IMR-90 (cell line): ENCODE measurements at regions not wholly inside any gene's neighbourhood (a gene's known extent, or its start where the extent isn't known, plus 50 kb on each side); places are given as distances from the start of the nearest gene placed in this dataset.

Experiments
- ATAC-seq: fragments of 200-7000 bp; cut with Tn5 transposase; 2 replicates; pipeline ENCODE4 v1.9.1; 2020; ENCODE audit warnings: low read depth, mild to moderate bottlenecking, moderate library complexity
- BruUV-seq: library from RNA; stranded (reverse); fragments of 400-500 nt; replicated peaks from 2 replicates; lab custom pipeline; 2021; lab: Mats Ljungman, UMichigan
- CTCF ChIA-PET: fragments of 300-600 bp; formaldehyde crosslinking; extraction: SDS; loops from one replicate; lab custom pipeline; 2021; ENCODE audit warnings: antibody characterized with exemption; lab: Yijun Ruan, JAX
- POLR2A ChIA-PET: fragments of 300-600 bp; sonication (Branson Sonifier 250); formaldehyde crosslinking; loops from one replicate; lab custom pipeline; 2022; ENCODE audit warnings: antibody characterized with exemption; ENCODE audit not compliant: unreplicated experiment; lab: Charles Lee
- DNase-seq: peaks from one replicate; pipeline ENCODE4 v3.0.0; 2013
- H2AFZ ChIP-seq: replicated peaks from 2 replicates; pipeline ENCODE3; 2013; ENCODE audit warnings: low read length, mild to moderate bottlenecking; ENCODE audit not compliant: poor library complexity
- H2AK5ac ChIP-seq: 2 replicates; pipeline ENCODE4 v1.6.1; 2013; ENCODE audit warnings: low read depth, low read length, inconsistent platforms
- H2AK9ac ChIP-seq: replicated peaks from 2 replicates; pipeline ENCODE3; 2013; ENCODE audit warnings: mild to moderate bottlenecking, low read depth, low read length, moderate library complexity; ENCODE audit not compliant: poor library complexity
- H2BK120ac ChIP-seq: 2 replicates; pipeline ENCODE4 v1.6.1; 2013; ENCODE audit warnings: low read depth, low read length, inconsistent platforms
- H2BK15ac ChIP-seq: 3 replicates; pipeline ENCODE4 v1.6.1; 2013; ENCODE audit warnings: low read depth, low read length, inconsistent platforms
- H2BK20ac ChIP-seq: 2 replicates; pipeline ENCODE4 v1.6.1; 2013; ENCODE audit warnings: low read depth, mild to moderate bottlenecking, inconsistent platforms, low read length, moderate library complexity
- H2BK5ac ChIP-seq: 2 replicates; pipeline ENCODE4 v1.6.1; 2013; ENCODE audit warnings: mild to moderate bottlenecking, low read depth, low read length, inconsistent platforms; ENCODE audit not compliant: poor library complexity, severe bottlenecking
- H3K14ac ChIP-seq: replicated peaks from 2 replicates; pipeline ENCODE4 v1.6.1; 2013; ENCODE audit warnings: low read depth, low read length, inconsistent platforms
- H3K18ac ChIP-seq: 2 replicates; pipeline ENCODE4 v1.6.1; 2013; ENCODE audit warnings: low read depth, low read length, control low read depth
- H3K23ac ChIP-seq: 2 replicates; pipeline ENCODE4 v1.6.1; 2013; ENCODE audit warnings: low read depth, low read length, inconsistent platforms
- H3K27ac ChIP-seq: 2 replicates; pipeline ENCODE4 v1.5.1; 2013; ENCODE audit warnings: mild to moderate bottlenecking, control low read depth, low read length; ENCODE audit not compliant: insufficient read depth
- H3K27me3 ChIP-seq: 2 replicates; pipeline ENCODE4 v1.6.1; 2013; ENCODE audit warnings: low read length; ENCODE audit not compliant: control insufficient read depth, insufficient read depth
- H3K36me3 ChIP-seq: 2 replicates; pipeline ENCODE4 v1.6.1; 2013; ENCODE audit warnings: low read length, mixed read lengths; ENCODE audit not compliant: control insufficient read depth, insufficient read depth
- H3K4ac ChIP-seq: 2 replicates; pipeline ENCODE4 v1.6.1; 2013; ENCODE audit warnings: low read depth, low read length, inconsistent platforms
- H3K4me1 ChIP-seq: 2 replicates; pipeline ENCODE4 v1.6.1; 2013; ENCODE audit warnings: low read length, mixed read lengths; ENCODE audit not compliant: control insufficient read depth, insufficient read depth
- H3K4me2 ChIP-seq: 2 replicates; pipeline ENCODE4 v1.6.1; 2013; ENCODE audit warnings: low read depth, mild to moderate bottlenecking, control low read depth, low read length, moderate library complexity
- H3K4me3 ChIP-seq: 2 replicates; pipeline ENCODE4 v1.5.1; 2013; ENCODE audit warnings: low read depth, mild to moderate bottlenecking, control low read depth, low read length, moderate library complexity; ENCODE audit not compliant: insufficient read depth
- H3K56ac ChIP-seq: 2 replicates; pipeline ENCODE4 v1.6.1; 2013; ENCODE audit warnings: low read length, inconsistent platforms; ENCODE audit not compliant: insufficient read depth; ENCODE audit errors: extremely low read depth
- H3K79me1 ChIP-seq, 2 experiments: 2 replicates each; pipeline ENCODE4 v1.6.1; 2013; ENCODE audit warnings: low read length in 2 of 2, inconsistent platforms in 1 of 2, low read depth in 1 of 2
- H3K9ac ChIP-seq: 2 replicates; pipeline ENCODE4 v1.6.1; 2013; ENCODE audit warnings: low read depth, low read length, control low read depth
- H3K9me1 ChIP-seq: 2 replicates; pipeline ENCODE4 v1.6.1; 2013; ENCODE audit warnings: low read length, inconsistent platforms; ENCODE audit not compliant: insufficient read depth
- H3K9me3 ChIP-seq: 2 replicates; pipeline ENCODE4 v1.6.1; 2013; ENCODE audit warnings: low read length; ENCODE audit not compliant: control insufficient read depth, insufficient read depth
- H4K20me1 ChIP-seq: 2 replicates; pipeline ENCODE4 v1.6.1; 2013; ENCODE audit warnings: low read length, inconsistent platforms; ENCODE audit not compliant: insufficient read depth
- H4K5ac ChIP-seq: 2 replicates; pipeline ENCODE4 v1.6.1; 2013; ENCODE audit warnings: mild to moderate bottlenecking, low read depth, low read length, control low read depth
- H4K8ac ChIP-seq, 2 experiments: 2 replicates each; pipeline ENCODE4 v1.6.1; 2013; ENCODE audit warnings: low read depth in 2 of 2, low read length in 2 of 2, control low read depth in 1 of 2, inconsistent platforms in 1 of 2
- H4K91ac ChIP-seq: 2 replicates; pipeline ENCODE4 v1.6.1; 2013; ENCODE audit warnings: low read depth, low read length, inconsistent platforms; ENCODE audit not compliant: insufficient read depth
- BHLHE40 ChIP-seq: fragments of 150-350 bp; IDR thresholded peaks from 2 replicates; pipeline ENCODE4 v1.6.1; 2016; ENCODE audit warnings: mild to moderate bottlenecking, low read depth, low read length
- CEBPB ChIP-seq: IDR thresholded peaks from 2 replicates; pipeline ENCODE4 v1.6.1; 2012; ENCODE audit warnings: low read depth, low read length, improper control_type of control experiment
- CHD1 ChIP-seq: IDR thresholded peaks from 2 replicates; pipeline ENCODE4 v1.6.1; 2012; ENCODE audit warnings: low read depth, low read length, improper control_type of control experiment
- CTCF ChIP-seq: conservative IDR thresholded peaks from 2 replicates; pipeline ENCODE4 v1.5.1; 2012; ENCODE audit warnings: mild to moderate bottlenecking, low read depth, low read length, improper control_type of control experiment
- ELK1 ChIP-seq: fragments of 150-350 bp; IDR thresholded peaks from 2 replicates; pipeline ENCODE4 v1.6.1; 2016; ENCODE audit warnings: low read depth, mild to moderate bottlenecking, low read length, moderate library complexity, borderline replicate concordance
- FOS ChIP-seq: fragments of 150-350 bp; IDR thresholded peaks from 2 replicates; pipeline ENCODE4 v1.6.1; 2016; ENCODE audit warnings: low read depth, low read length
- MXI1 ChIP-seq: IDR thresholded peaks from 2 replicates; pipeline ENCODE4 v1.6.1; 2012; ENCODE audit warnings: low read depth, mild to moderate bottlenecking, low read length, moderate library complexity, borderline replicate concordance
- NFE2L2 ChIP-seq: fragments of 150-350 bp; IDR thresholded peaks from 2 replicates; pipeline ENCODE4 v1.6.1; 2016; ENCODE audit warnings: low read depth, mild to moderate bottlenecking, low read length
- RAD21 ChIP-seq: IDR thresholded peaks from 2 replicates; pipeline ENCODE4 v1.6.1; 2012; ENCODE audit warnings: low read length, improper control_type of control experiment
- USF2 ChIP-seq: fragments of 150-350 bp; IDR thresholded peaks from 2 replicates; pipeline ENCODE4 v1.6.1; 2017; ENCODE audit warnings: mild to moderate bottlenecking, antibody characterized with exemption, low read length, low read depth
- WGBS, 2 experiments: methylation state at CpG; one replicate each; pipeline versions ENCODE4 v1.1.5 to v1.1.7; 2013; ENCODE audit warnings: missing lambda C conversion rate in 2 of 2; ENCODE audit not compliant: insufficient read length in 1 of 2; ENCODE audit errors: extremely low coverage in 2 of 2; 5-methylcytosine and 5-hydroxymethylcytosine counted together
- dilution Hi-C: fragments of 300-500 bp; cut with HindIII; formaldehyde crosslinking; loops from one replicate; pipeline ENCODE4 v1.14.3; 2018; ENCODE audit warnings: low sequenced_read_pairs; ENCODE audit not compliant: unreplicated experiment
- in situ Hi-C: fragments of 300-500 bp; cut with MboI; formaldehyde crosslinking; loops from 3 replicates; pipeline ENCODE4 v1.14.3; 2019; ENCODE audit warnings: low sequenced_read_pairs, inconsistent platforms, mixed read lengths
- intact Hi-C: fragments of 100-400 bp; cut with micrococcal nuclease; formaldehyde crosslinking; loops from 2 replicates; pipeline ENCODE4 v1.10.0; 2022

GRCh38 chr3:74173090-74173489 lies 441.4 kb downstream of the CNTN3 start:
- H3K56ac ChIP-seq = no peak overlapping the region
- H3K4me3 ChIP-seq = no peak overlapping the region
- dilution Hi-C loops = no loop called here
- TF ChIP-seq BHLHE40 (no peak), NFE2L2 (no peak), CTCF (no peak), FOS (no peak), RAD21 (no peak), MXI1 (no peak), CEBPB (no peak), ELK1 (no peak), USF2 (no peak), CHD1 (no peak)
- H3K36me3 ChIP-seq = no peaks in the 10 kb centered on the region
- H3K23ac ChIP-seq = no peak overlapping the region
- in situ Hi-C loops = no loop called here
- no peak overlapping the region for H4K5ac ChIP-seq
- no peaks in the 10 kb centered on the region for H3K27me3 ChIP-seq
- no peak overlapping the region for H3K18ac ChIP-seq
- CTCF ChIA-PET = no interaction called here
- H2BK20ac ChIP-seq = no peak overlapping the region
- no peak overlapping the region for H3K4me2 ChIP-seq
- H3K79me1 ChIP-seq = no peaks in the 10 kb centered on the region
- no peak overlapping the region for H3K14ac ChIP-seq
- no CpG with 5 or more reads among the region's 2 CpGs for WGBS, 2 experiments
- H3K4me1 ChIP-seq = no peaks in the 10 kb centered on the region
- no peak overlapping the region for H2BK5ac ChIP-seq
- H3K4ac ChIP-seq = no peak overlapping the region
- BruUV-seq = no TSS peak
- intact Hi-C loops = no loop called here
- no peak overlapping the region for H4K91ac ChIP-seq
- POLR2A ChIA-PET = no interaction called here
- H3K9me1 ChIP-seq = no peaks in the 10 kb centered on the region
- H3K9ac ChIP-seq = no peak overlapping the region
- H2AK9ac ChIP-seq = no peak overlapping the region
- H3K27ac ChIP-seq = no peak overlapping the region
- no peaks in the 10 kb centered on the region for H3K9me3 ChIP-seq
- no peak overlapping the region for H2AK5ac ChIP-seq
- no peaks in the 10 kb centered on the region for H4K20me1 ChIP-seq
- no peak overlapping the region for H2AFZ ChIP-seq
- H2BK15ac ChIP-seq = no peak overlapping the region
- H4K8ac ChIP-seq = no peak overlapping the region
- H2BK120ac ChIP-seq = no peak overlapping the region
- DNase-seq = no peak
- ATAC-seq = no peak
